HL-60 (cell line): ENCODE measurements at regions not wholly inside any gene's neighbourhood (a gene's known extent, or its start where the extent isn't known, plus 50 kb on each side); places are given as distances from the start of the nearest gene placed in this dataset.
A peak's percentile ranks its signal among the peaks of the same experiment; 100 is the strongest.

ENCODE experiments used
- DNase-seq, 2 experiments: peaks; one replicate each; pipeline ENCODE4 v3.0.0-alpha.2; 2010 to 2020; ENCODE audit warnings: low read depth in 1 of 2, low spot score in 1 of 2
- H3K27ac ChIP-seq: fragments of 250-450 bp; sonication (Bioruptor Pico); replicated peaks from 2 replicates; pipeline ENCODE4 v1.5.1; 2020; ENCODE audit warnings: mild to moderate bottlenecking, moderate library complexity
- H3K27me3 ChIP-seq: fragments of 250-450 bp; sonication (Bioruptor Pico); 2 replicates; pipeline ENCODE4 v1.5.1; 2021; ENCODE audit warnings: mild to moderate bottlenecking, moderate library complexity; ENCODE audit not compliant: insufficient read depth, poor library complexity, severe bottlenecking
- H3K4me3 ChIP-seq: replicated peaks from 2 replicates; pipeline ENCODE4 v1.5.1; 2011; ENCODE audit warnings: mild to moderate bottlenecking, control low read depth, low read length; ENCODE audit not compliant: insufficient read depth
- GABPA ChIP-seq: IDR thresholded peaks from 2 replicates; pipeline ENCODE4 v1.6.1; 2012; ENCODE audit warnings: low read depth
- POLR2AphosphoS5 ChIP-seq: IDR thresholded peaks from 2 replicates; pipeline ENCODE4 v1.6.1; 2012; ENCODE audit warnings: low read depth
- SPI1 ChIP-seq: IDR thresholded peaks from 2 replicates; pipeline ENCODE4 v1.6.1; 2012; ENCODE audit warnings: low read depth, mild to moderate bottlenecking, borderline replicate concordance
- TF ChIP-seq, protein P1 (sequence below): IDR thresholded peaks from one replicate; pipeline ENCODE4 v1.5.1; 2011; ENCODE audit warnings: low read length, control low read depth, inconsistent platforms; ENCODE audit not compliant: insufficient read depth
- TF ChIP-seq, protein P2 (sequence below): IDR thresholded peaks from 2 replicates; pipeline ENCODE4 v1.6.1; 2012; ENCODE audit warnings: low read depth; ENCODE audit not compliant: insufficient replicate concordance

DNA sequence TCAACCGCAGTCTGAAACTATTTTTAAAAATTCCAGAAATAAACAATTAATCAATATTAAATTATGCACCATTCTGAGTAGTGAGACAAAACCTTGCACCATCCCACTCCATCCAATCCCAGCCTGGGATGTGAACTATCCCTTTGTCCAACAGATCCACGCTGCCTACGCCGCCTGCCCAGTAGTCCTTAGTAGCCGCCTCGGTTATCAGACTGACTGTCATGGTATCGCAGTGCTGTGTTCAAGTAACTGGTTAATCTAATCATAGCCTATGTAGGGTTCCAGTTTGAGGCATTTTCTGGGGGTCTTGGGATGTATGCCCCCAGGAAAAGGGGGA lies 437.7 kb downstream of the HS3ST3B1 start:
- no peaks in the 10 kb centered on the region for H3K27me3 ChIP-seq
- H3K4me3 ChIP-seq = no peak overlapping the region
- TF ChIP-seq SPI1 (no peak), POLR2AphosphoS5 (no peak), GABPA (no peak)
- TF ChIP-seq, protein P1, sequence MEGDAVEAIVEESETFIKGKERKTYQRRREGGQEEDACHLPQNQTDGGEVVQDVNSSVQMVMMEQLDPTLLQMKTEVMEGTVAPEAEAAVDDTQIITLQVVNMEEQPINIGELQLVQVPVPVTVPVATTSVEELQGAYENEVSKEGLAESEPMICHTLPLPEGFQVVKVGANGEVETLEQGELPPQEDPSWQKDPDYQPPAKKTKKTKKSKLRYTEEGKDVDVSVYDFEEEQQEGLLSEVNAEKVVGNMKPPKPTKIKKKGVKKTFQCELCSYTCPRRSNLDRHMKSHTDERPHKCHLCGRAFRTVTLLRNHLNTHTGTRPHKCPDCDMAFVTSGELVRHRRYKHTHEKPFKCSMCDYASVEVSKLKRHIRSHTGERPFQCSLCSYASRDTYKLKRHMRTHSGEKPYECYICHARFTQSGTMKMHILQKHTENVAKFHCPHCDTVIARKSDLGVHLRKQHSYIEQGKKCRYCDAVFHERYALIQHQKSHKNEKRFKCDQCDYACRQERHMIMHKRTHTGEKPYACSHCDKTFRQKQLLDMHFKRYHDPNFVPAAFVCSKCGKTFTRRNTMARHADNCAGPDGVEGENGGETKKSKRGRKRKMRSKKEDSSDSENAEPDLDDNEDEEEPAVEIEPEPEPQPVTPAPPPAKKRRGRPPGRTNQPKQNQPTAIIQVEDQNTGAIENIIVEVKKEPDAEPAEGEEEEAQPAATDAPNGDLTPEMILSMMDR = no peak
- TF ChIP-seq, protein P2, sequence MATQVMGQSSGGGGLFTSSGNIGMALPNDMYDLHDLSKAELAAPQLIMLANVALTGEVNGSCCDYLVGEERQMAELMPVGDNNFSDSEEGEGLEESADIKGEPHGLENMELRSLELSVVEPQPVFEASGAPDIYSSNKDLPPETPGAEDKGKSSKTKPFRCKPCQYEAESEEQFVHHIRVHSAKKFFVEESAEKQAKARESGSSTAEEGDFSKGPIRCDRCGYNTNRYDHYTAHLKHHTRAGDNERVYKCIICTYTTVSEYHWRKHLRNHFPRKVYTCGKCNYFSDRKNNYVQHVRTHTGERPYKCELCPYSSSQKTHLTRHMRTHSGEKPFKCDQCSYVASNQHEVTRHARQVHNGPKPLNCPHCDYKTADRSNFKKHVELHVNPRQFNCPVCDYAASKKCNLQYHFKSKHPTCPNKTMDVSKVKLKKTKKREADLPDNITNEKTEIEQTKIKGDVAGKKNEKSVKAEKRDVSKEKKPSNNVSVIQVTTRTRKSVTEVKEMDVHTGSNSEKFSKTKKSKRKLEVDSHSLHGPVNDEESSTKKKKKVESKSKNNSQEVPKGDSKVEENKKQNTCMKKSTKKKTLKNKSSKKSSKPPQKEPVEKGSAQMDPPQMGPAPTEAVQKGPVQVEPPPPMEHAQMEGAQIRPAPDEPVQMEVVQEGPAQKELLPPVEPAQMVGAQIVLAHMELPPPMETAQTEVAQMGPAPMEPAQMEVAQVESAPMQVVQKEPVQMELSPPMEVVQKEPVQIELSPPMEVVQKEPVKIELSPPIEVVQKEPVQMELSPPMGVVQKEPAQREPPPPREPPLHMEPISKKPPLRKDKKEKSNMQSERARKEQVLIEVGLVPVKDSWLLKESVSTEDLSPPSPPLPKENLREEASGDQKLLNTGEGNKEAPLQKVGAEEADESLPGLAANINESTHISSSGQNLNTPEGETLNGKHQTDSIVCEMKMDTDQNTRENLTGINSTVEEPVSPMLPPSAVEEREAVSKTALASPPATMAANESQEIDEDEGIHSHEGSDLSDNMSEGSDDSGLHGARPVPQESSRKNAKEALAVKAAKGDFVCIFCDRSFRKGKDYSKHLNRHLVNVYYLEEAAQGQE = no peak
- no peak for DNase-seq
- no peak overlapping the region; the same call in 1 of the 2 replicates for H3K27ac ChIP-seq

DNA sequence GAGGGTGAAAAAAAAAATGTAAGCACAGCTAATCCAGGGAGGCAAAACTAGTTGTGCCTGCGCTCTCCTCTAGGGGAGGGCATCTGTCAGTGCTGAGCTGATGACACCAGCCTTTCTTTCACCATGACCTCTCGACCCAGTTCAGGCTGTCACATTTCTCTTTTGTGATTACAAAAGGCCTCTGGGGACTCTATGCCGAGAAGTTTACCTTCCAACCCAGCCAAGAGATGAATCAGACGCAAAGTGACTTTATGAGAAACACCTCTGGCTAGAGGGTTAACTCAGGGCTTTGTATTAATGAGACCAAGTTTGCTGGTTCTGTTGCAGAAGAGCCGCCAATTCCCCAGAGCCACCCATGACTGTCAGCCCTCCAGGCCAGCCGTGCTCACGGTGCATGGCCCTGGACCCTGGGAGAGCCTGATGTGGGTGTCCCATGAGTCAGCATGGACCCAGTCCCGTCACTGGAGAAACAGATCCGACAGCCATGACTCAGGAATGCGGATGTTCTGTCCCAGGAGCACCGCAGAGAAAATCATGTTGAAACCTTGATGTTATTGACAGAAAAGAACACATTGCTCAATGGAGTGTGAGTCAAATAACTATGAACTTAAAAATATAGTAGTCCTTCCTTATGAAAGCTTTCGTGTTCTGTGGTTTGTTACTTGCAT lies 437.2 kb downstream of the HS3ST3B1 start:
- Histone ChIP-seq H3K27me3 (no peaks in the 10 kb centered on the region), H3K27ac (peak overlapping the region; percentile 43), H3K4me3 (no peak overlapping the region; the same call in 1 of the 2 replicates)
- TF ChIP-seq POLR2AphosphoS5 (no peak), SPI1 (no peak), GABPA (no peak)
- TF ChIP-seq, protein P1 = peak; percentile 32
- TF ChIP-seq, protein P2 = no peak
- peak; percentile 35 to 82 for DNase-seq

DNA sequence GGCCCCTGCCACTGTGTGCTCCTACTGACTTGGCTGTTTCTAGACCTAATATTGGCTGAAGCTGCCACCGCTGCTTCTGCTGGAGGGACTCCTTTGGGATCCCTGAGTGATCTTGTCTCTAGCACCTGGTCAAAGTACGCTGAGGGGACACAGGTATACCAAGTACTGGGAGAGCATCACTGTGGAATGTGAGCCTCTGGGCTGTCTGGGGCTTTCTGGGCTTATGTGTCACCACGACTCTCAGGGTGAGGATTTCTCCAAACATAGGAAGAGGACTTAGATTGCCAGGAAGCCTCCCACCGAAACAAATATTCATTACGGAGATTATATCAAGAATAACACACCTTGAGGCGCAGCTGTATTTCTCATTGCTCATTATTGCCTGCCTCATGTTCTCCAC lies 435.8 kb downstream of the HS3ST3B1 start:
- no peak overlapping the region for H3K27ac ChIP-seq
- no peaks in the 10 kb centered on the region for H3K27me3 ChIP-seq

More for the DNA sequence above, 435.8 kb downstream of the HS3ST3B1 start:
- H3K4me3 ChIP-seq = no peak overlapping the region
- no peak for TF ChIP-seq GABPA
- no peak for TF ChIP-seq POLR2AphosphoS5
- no peak for TF ChIP-seq SPI1
- TF ChIP-seq, protein P1 = no peak
- TF ChIP-seq, protein P2 = no peak
- no peak for DNase-seq
